ENCODE measurements at regions not wholly inside any gene's neighbourhood (a gene's known extent, or its start where the extent isn't known, plus 50 kb on each side); places are given as distances from the start of the nearest gene placed in this dataset.

DNA sequence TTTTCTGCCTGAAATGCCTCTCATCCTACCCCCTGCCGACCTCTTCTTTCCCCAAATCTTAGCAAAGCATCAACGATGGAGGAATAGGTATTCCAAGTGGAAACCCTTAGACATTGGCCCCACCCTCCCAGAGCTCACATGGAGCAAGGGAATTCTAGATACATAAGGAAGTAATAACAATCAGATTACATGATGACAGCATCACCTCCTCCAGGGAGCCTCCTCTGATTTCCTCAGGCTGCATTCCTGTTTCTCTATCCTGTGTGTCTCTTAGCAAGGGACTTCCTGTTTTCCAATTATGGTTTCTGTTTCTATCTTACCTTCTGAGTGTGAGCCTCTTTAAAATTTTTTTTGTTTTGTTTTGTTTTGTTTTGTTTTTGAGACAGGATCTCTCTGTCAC, 246.6 kb downstream of the TSHZ3 start:
- no peaks in the 10 kb centered on the region for H3K36me3 ChIP-seq
- H3K4me3 ChIP-seq: no peak overlapping the region
- no peak for DNase-seq (ENCODE audit: low spot score in 2 of 2)
- H3K27ac ChIP-seq: no peak overlapping the region
- no peaks in the 10 kb centered on the region for H3K4me1 ChIP-seq
- H3K9me3 ChIP-seq: no peaks in the 10 kb centered on the region
- H3K27me3 ChIP-seq: no peaks in the 10 kb centered on the region
- no peak for TF ChIP-seq CTCF (IDR thresholded peaks at IDR 0.05)
- TF ChIP-seq EP300 (IDR thresholded peaks at IDR 0.05): no peak
- no peak for TF ChIP-seq POLR2A (IDR thresholded peaks at IDR 0.05)
- WGBS, 2 donors: 71 to 80% methylated on average over 2 of the region's 2 CpGs

- Histone ChIP-seq H3K36me3 (no peaks in the 10 kb centered on the region), H3K9me3 (no peaks in the 10 kb centered on the region), H3K4me3 (no peak overlapping the region), H3K27ac (no peak overlapping the region), H3K4me1 (no peaks in the 10 kb centered on the region), H3K27me3 (no peaks in the 10 kb centered on the region)
- WGBS, 2 donors: 46 to 48% methylated on average over 7 of the region's 7 CpGs
- TF ChIP-seq EP300 (IDR thresholded peaks at IDR 0.05) (no peak), CTCF (IDR thresholded peaks at IDR 0.05) (no peak), POLR2A (IDR thresholded peaks at IDR 0.05) (no peak)
- DNase-seq (ENCODE audit: low spot score in 2 of 2): no peak
These were observed 248.3 kb downstream of the TSHZ3 start for GRCh38 chr19:31100981-31101380.

- Histone ChIP-seq H3K27me3 (no peaks in the 10 kb centered on the region), H3K4me3 (no peak overlapping the region), H3K36me3 (no peaks in the 10 kb centered on the region), H3K9me3 (no peaks in the 10 kb centered on the region), H3K4me1 (no peaks in the 10 kb centered on the region), H3K27ac (no peak overlapping the region)
- no peak for DNase-seq (ENCODE audit: low spot score in 2 of 2)
- TF ChIP-seq EP300 (IDR thresholded peaks at IDR 0.05) (no peak), POLR2A (IDR thresholded peaks at IDR 0.05) (no peak), CTCF (IDR thresholded peaks at IDR 0.05) (no peak)
- 64 to 82% methylated on average over 3 of the region's 3 CpGs for WGBS, 2 donors
These were observed 249.0 kb downstream of the TSHZ3 start for GRCh38 chr19:31100206-31100590.

DNA sequence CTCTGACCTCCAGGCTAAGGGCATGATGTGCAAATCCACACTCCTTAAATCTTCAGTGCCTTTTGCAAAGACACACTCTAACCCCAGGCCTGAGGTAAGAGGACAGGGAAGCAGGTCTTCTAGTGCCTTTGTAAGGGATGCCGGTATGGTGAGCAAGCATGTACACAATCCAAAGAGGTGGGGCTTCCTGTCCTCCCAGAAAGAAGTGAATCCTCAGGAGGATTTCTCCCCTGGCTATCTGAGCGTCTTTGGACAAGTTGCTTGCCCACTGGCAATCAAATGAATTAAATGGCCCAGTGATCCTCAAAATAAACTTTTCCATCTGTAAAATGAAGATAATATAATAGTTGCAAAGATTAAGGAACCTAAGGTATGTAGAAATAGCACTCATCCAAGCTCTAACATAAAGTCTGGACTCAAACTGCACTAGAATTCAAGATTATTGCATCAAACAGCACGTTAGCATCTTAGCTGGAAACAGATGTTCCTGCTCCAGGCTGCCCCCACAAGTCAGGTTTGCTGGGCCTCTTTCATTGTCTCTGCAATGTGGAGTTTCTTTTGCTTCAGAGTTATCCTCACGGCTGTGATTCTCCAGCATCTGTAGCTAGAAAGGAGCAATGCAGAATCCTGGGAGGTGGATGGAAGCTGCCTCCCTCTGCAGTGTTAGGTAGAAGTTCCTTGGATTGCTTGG, 249.6 kb downstream of the TSHZ3 start:
- no peak for DNase-seq (ENCODE audit: low spot score in 2 of 2)
- 58 to 66% methylated on average over 4 of the region's 4 CpGs for WGBS, 2 donors
- no peaks in the 10 kb centered on the region for H3K9me3 ChIP-seq
- TF ChIP-seq CTCF (IDR thresholded peaks at IDR 0.05) (no peak), EP300 (IDR thresholded peaks at IDR 0.05) (no peak), POLR2A (IDR thresholded peaks at IDR 0.05) (no peak)
- H3K4me1 ChIP-seq: no peaks in the 10 kb centered on the region
- no peak overlapping the region for H3K4me3 ChIP-seq
- no peak overlapping the region for H3K27ac ChIP-seq
- H3K36me3 ChIP-seq: no peaks in the 10 kb centered on the region
- no peaks in the 10 kb centered on the region for H3K27me3 ChIP-seq

DNA sequence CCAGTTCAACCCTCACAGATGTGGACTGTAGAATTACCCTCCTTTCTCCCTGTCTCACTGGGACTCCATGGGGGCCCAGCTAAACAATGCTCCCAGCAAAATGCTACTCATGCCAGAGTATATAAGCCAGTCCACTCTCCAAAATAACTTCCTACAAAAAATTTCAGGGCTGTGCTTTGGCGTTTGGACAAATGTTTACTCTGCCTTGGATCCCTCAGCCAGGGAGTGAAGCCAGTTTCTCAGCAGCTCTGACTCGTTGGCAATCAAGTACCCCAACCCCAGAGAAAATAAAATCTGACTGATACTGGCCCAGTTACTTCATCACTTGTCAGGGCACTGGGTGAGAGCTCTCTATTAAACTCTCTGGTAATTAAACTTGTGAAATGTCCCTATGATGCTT, 250.4 kb downstream of the TSHZ3 start:
- Histone ChIP-seq H3K27me3 (no peaks in the 10 kb centered on the region), H3K9me3 (no peaks in the 10 kb centered on the region), H3K27ac (no peak overlapping the region), H3K4me1 (no peaks in the 10 kb centered on the region), H3K4me3 (no peak overlapping the region), H3K36me3 (no peaks in the 10 kb centered on the region)
- no peak for TF ChIP-seq POLR2A (IDR thresholded peaks at IDR 0.05)
- no peak for TF ChIP-seq CTCF (IDR thresholded peaks at IDR 0.05)
- no peak for TF ChIP-seq EP300 (IDR thresholded peaks at IDR 0.05)
- DNase-seq (ENCODE audit: low spot score in 2 of 2): no peak
- WGBS, 2 donors: 35 to 45% methylated on average over 2 of the region's 2 CpGs

Data from tibial nerve (tissue), 4 donors.